GM18511 (cell line): ENCODE measurements at regions not wholly inside any gene's neighbourhood (a gene's known extent, or its start where the extent isn't known, plus 50 kb on each side); places are given as distances from the start of the nearest gene placed in this dataset.

Source experiments
- ATAC-seq: cut with Tn5 transposase; IDR thresholded peaks from one replicate; pipeline ENCODE4 v1.9.1; 2021; ENCODE audit warnings: mild to moderate bottlenecking, moderate library complexity; ENCODE audit not compliant: unreplicated experiment

GRCh38 chr2:209331291-209331844 lies 92.5 kb upstream of the MAP2 start:
- ATAC-seq = no peak

- peak; percentile 93 for ATAC-seq
Measured at GRCh38 chr2:209334188-209335017, 89.4 kb upstream of the MAP2 start.

- no peak for ATAC-seq
Measured at GRCh38 chr2:209340522-209340921, 83.3 kb upstream of the MAP2 start.

- ATAC-seq = no peak
Measured at GRCh38 chr2:209344349-209344748, 79.5 kb upstream of the MAP2 start.

- no peak for ATAC-seq
Measured at GRCh38 chr2:209348433-209348832, 75.4 kb upstream of the MAP2 start.

- no peak for ATAC-seq
Measured at GRCh38 chr2:209351636-209352035, 72.2 kb upstream of the MAP2 start.

GRCh38 chr2:209358992-209359391 lies 64.9 kb upstream of the MAP2 start:
- no peak for ATAC-seq

GRCh38 chr2:209367075-209367747 lies 56.6 kb upstream of the MAP2 start:
- ATAC-seq = no peak

GRCh38 chr2:209368406-209368805 lies 55.4 kb upstream of the MAP2 start:
- no peak for ATAC-seq

- peak; percentile 90 for ATAC-seq
Measured at GRCh38 chr2:209368914-209369313, 54.9 kb upstream of the MAP2 start.

- no peak for ATAC-seq
Measured at GRCh38 chr2:209369656-209370055, 54.2 kb upstream of the MAP2 start.

GRCh38 chr2:209371407-209371806 lies 52.4 kb upstream of the MAP2 start:
- no peak for ATAC-seq
